ENCODE measurements at regions not wholly inside any gene's neighbourhood (a gene's known extent, or its start where the extent isn't known, plus 50 kb on each side); places are given as distances from the start of the nearest gene placed in this dataset.

DNA sequence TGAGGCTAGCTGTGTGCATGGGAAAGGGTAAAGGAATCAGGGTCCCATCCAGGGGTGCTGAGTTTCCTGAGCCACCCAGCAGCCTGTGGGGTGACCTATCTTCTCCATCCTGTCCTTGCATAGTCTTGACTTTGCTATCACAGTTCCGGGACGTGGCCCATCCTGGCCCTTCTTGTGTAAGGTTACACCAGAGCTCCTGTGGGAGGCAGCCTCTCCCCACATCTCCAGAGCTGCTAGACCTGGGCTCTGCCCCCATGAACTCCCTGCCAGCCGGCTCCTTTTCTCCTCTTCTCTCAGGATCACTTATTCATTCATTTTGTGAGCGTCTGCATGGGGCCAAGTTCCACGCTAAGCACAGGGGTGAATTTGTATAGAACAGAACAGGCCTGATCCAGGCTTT, 238.9 kb downstream of the TSHZ3 start:
- TF ChIP-seq, protein P1, sequence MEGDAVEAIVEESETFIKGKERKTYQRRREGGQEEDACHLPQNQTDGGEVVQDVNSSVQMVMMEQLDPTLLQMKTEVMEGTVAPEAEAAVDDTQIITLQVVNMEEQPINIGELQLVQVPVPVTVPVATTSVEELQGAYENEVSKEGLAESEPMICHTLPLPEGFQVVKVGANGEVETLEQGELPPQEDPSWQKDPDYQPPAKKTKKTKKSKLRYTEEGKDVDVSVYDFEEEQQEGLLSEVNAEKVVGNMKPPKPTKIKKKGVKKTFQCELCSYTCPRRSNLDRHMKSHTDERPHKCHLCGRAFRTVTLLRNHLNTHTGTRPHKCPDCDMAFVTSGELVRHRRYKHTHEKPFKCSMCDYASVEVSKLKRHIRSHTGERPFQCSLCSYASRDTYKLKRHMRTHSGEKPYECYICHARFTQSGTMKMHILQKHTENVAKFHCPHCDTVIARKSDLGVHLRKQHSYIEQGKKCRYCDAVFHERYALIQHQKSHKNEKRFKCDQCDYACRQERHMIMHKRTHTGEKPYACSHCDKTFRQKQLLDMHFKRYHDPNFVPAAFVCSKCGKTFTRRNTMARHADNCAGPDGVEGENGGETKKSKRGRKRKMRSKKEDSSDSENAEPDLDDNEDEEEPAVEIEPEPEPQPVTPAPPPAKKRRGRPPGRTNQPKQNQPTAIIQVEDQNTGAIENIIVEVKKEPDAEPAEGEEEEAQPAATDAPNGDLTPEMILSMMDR (IDR thresholded peaks at IDR 0.05) = peak in 1 of 7 experiments; percentile 4
- no peak for TF ChIP-seq POLR2A (IDR thresholded peaks at IDR 0.05)

All from body of pancreas (tissue), 4 donors.